ENCODE measurements at regions not wholly inside any gene's neighbourhood (a gene's known extent, or its start where the extent isn't known, plus 50 kb on each side); places are given as distances from the start of the nearest gene placed in this dataset.
A peak's percentile ranks its signal among the peaks of the same experiment; 100 is the strongest.

- DNase-seq, result no peak
These were observed 52.2 kb upstream of the RBSN start for GRCh38 chr3:15151166-15151565.

- DNase-seq, result no peak
These were observed 53.2 kb upstream of the RBSN start for GRCh38 chr3:15152184-15152583.

GRCh38 chr3:15153103-15153502 lies 52.9 kb upstream of the CAPN7 start:
- DNase-seq, result no peak

GRCh38 chr3:15154326-15154725 lies 51.7 kb upstream of the CAPN7 start:
- peak; percentile 99 for DNase-seq

- DNase-seq, result no peak
These were observed 50.1 kb upstream of the CAPN7 start for GRCh38 chr3:15155840-15156360.
